WTC11 (cell line): ENCODE measurements at regions not wholly inside any gene's neighbourhood (a gene's known extent, or its start where the extent isn't known, plus 50 kb on each side); places are given as distances from the start of the nearest gene placed in this dataset.

Experiments used
- ATAC-seq: fragments of 200-7000 bp; cut with Tn5 transposase; 2 replicates; pipeline ENCODE4 v1.10.0; 2021; ENCODE audit warnings: mild to moderate bottlenecking, moderate library complexity
- CTCF ChIA-PET: fragments of 300-600 bp; sonication (Branson Sonifier 250); formaldehyde crosslinking; loops from one replicate; lab custom pipeline; 2021; ENCODE audit warnings: antibody characterized with exemption; lab: Charles Lee
- POLR2A ChIA-PET: fragments of 350-600 bp; sonication (Branson Sonifier 250); formaldehyde crosslinking; loops from one replicate; lab custom pipeline; 2021; ENCODE audit warnings: antibody characterized with exemption; lab: Charles Lee
- DNase-seq: peaks from one replicate; pipeline ENCODE4 v3.0.0; 2021; ENCODE audit warnings: low spot score
- H3K27ac Mint-ChIP-seq: 2 replicates; pipeline ENCODE4 v1.8.0; 2021; ENCODE audit warnings: mixed read lengths
- H3K27me3 Mint-ChIP-seq: 2 replicates; pipeline ENCODE4 v1.8.0; 2021; ENCODE audit warnings: low read depth, mild to moderate bottlenecking, moderate library complexity, mixed read lengths
- H3K36me3 Mint-ChIP-seq: 2 replicates; pipeline ENCODE4 v1.8.0; 2021; ENCODE audit warnings: mixed read lengths
- H3K4me1 Mint-ChIP-seq: 2 replicates; pipeline ENCODE4 v1.8.0; 2022; ENCODE audit warnings: mixed read lengths
- H3K4me3 Mint-ChIP-seq: 2 replicates; pipeline ENCODE4 v1.8.0; 2021; ENCODE audit warnings: mild to moderate bottlenecking, moderate library complexity, mixed read lengths
- H3K9me3 Mint-ChIP-seq: 2 replicates; pipeline ENCODE4 v1.8.0; 2021; ENCODE audit warnings: mixed read lengths
- ESRRA ChIP-seq: sonication (generic); formaldehyde crosslinking; IDR thresholded peaks from 2 replicates; pipeline ENCODE4 v1.8.1; 2022; ENCODE audit warnings: mild to moderate bottlenecking, missing genetic modification reagents, borderline replicate concordance
- GRHL2 ChIP-seq: fragments of 250-450 bp; sonication (Bioruptor Pico); IDR thresholded peaks from 2 replicates; pipeline ENCODE4 v1.8.0; 2022; ENCODE audit warnings: mild to moderate bottlenecking, moderate library complexity; ENCODE audit not compliant: insufficient replicate concordance, severe bottlenecking
- GTF2I ChIP-seq: fragments of 250-450 bp; sonication (Bioruptor Pico); conservative IDR thresholded peaks from 2 replicates; pipeline ENCODE4 v1.4.0; 2021; ENCODE audit warnings: mild to moderate bottlenecking
- JUN ChIP-seq: sonication (generic); formaldehyde crosslinking; IDR thresholded peaks from 2 replicates; pipeline ENCODE4 v1.8.0; 2023; ENCODE audit warnings: mild to moderate bottlenecking, missing genetic modification reagents
- MYBL2 ChIP-seq: sonication (generic); formaldehyde crosslinking; IDR thresholded peaks from 2 replicates; pipeline ENCODE4 v1.8.1; 2023; ENCODE audit warnings: mild to moderate bottlenecking, moderate library complexity, missing genetic modification reagents
- NR1H2 ChIP-seq: sonication (generic); formaldehyde crosslinking; IDR thresholded peaks from 2 replicates; pipeline ENCODE4 v1.9.0; 2021; ENCODE audit warnings: mild to moderate bottlenecking, moderate library complexity, missing genetic modification reagents
- NR2C2 ChIP-seq: sonication (generic); formaldehyde crosslinking; IDR thresholded peaks from 2 replicates; pipeline ENCODE4 v1.8.0; 2022; ENCODE audit warnings: mild to moderate bottlenecking, missing genetic modification reagents
- RORB ChIP-seq: fragments of 250-450 bp; sonication (Bioruptor Pico); IDR thresholded peaks from 2 replicates; pipeline ENCODE4 v1.9.0; 2021; ENCODE audit warnings: mild to moderate bottlenecking
- TCF7 ChIP-seq: sonication (generic); formaldehyde crosslinking; IDR thresholded peaks from 2 replicates; pipeline ENCODE4 v1.8.0; 2022; ENCODE audit warnings: mild to moderate bottlenecking, low read depth, missing genetic modification reagents, moderate library complexity
- TP53 ChIP-seq: sonication (generic); formaldehyde crosslinking; IDR thresholded peaks from 2 replicates; pipeline ENCODE4 v1.8.1; 2023; ENCODE audit warnings: mild to moderate bottlenecking, missing genetic modification reagents
- ZNF138 ChIP-seq: sonication (generic); formaldehyde crosslinking; conservative IDR thresholded peaks from 2 replicates; pipeline ENCODE4 v1.8.1; 2022; ENCODE audit warnings: mild to moderate bottlenecking, moderate library complexity, missing genetic modification reagents
- ZNF232 ChIP-seq: sonication (generic); formaldehyde crosslinking; IDR thresholded peaks from 2 replicates; pipeline ENCODE4 v1.8.0; 2022; ENCODE audit warnings: mild to moderate bottlenecking, missing genetic modification reagents
- ZNF317 ChIP-seq: sonication (generic); formaldehyde crosslinking; IDR thresholded peaks from 2 replicates; pipeline ENCODE4 v1.8.1; 2023; ENCODE audit warnings: low read depth, mild to moderate bottlenecking, moderate library complexity, missing genetic modification reagents, borderline replicate concordance
- ZNF396 ChIP-seq: fragments of 250-450 bp; sonication (Bioruptor Pico); IDR thresholded peaks from 2 replicates; pipeline ENCODE4 v1.8.0; 2021; ENCODE audit warnings: mild to moderate bottlenecking, moderate library complexity, borderline replicate concordance
- TF ChIP-seq, protein P1 (sequence below): sonication (generic); formaldehyde crosslinking; IDR thresholded peaks from 2 replicates; pipeline ENCODE4 v1.8.1; 2023; ENCODE audit warnings: mild to moderate bottlenecking, moderate library complexity, missing genetic modification reagents
- TF ChIP-seq, protein P2 (sequence below): sonication (generic); formaldehyde crosslinking; IDR thresholded peaks from 2 replicates; pipeline ENCODE4 v1.8.0; 2022; ENCODE audit warnings: mild to moderate bottlenecking, missing genetic modification reagents
- TF ChIP-seq, protein P3 (sequence below): sonication (generic); formaldehyde crosslinking; conservative IDR thresholded peaks from 2 replicates; pipeline ENCODE4 v1.8.1; 2023; ENCODE audit warnings: mild to moderate bottlenecking, low read depth, missing genetic modification reagents, moderate library complexity
- TF ChIP-seq, protein P4 (sequence below): sonication (generic); formaldehyde crosslinking; IDR thresholded peaks from 2 replicates; pipeline ENCODE4 v1.8.1; 2023; ENCODE audit warnings: mild to moderate bottlenecking, missing genetic modification reagents
- TF ChIP-seq, protein P5 (sequence below): sonication (generic); formaldehyde crosslinking; IDR thresholded peaks from 2 replicates; pipeline ENCODE4 v1.8.1; 2023; ENCODE audit warnings: mild to moderate bottlenecking, missing genetic modification reagents, moderate library complexity
- TF ChIP-seq, protein P6 (sequence below): sonication (generic); formaldehyde crosslinking; IDR thresholded peaks from 2 replicates; pipeline ENCODE4 v1.8.0; 2022; ENCODE audit warnings: mild to moderate bottlenecking, missing genetic modification reagents
- TF ChIP-seq, protein P7 (sequence below): sonication (generic); formaldehyde crosslinking; IDR thresholded peaks from 2 replicates; pipeline ENCODE4 v1.8.1; 2023; ENCODE audit warnings: mild to moderate bottlenecking, missing genetic modification reagents
- TF ChIP-seq, protein P8 (sequence below): sonication (generic); formaldehyde crosslinking; IDR thresholded peaks from 2 replicates; pipeline ENCODE4 v1.8.1; 2022; ENCODE audit warnings: missing genetic modification reagents, borderline replicate concordance
- TF ChIP-seq, protein P9 (sequence below): sonication (generic); formaldehyde crosslinking; IDR thresholded peaks from 2 replicates; pipeline ENCODE4 v1.8.0; 2022; ENCODE audit warnings: mild to moderate bottlenecking, missing genetic modification reagents

DNA sequence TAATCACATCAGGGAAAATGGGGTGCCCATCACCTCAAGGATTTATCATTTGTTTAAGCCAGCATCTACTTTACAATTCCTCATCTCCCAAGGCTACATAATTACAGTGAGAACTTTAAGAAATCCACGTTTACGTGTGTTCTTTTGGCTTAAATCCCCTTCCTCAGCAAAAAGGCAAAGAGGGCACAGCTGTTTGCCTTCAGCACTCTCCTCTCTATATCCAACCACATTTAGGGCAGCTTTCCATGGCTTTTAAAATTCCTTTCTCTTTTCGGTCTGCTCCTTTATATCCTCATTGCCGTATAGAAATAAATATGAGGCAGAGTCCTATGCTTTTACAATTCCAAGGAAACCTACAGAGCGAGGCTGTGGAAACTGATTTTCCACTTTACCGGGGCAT is 175.9 kb downstream of the EMP1 start (continued):
- TF ChIP-seq, protein P1, sequence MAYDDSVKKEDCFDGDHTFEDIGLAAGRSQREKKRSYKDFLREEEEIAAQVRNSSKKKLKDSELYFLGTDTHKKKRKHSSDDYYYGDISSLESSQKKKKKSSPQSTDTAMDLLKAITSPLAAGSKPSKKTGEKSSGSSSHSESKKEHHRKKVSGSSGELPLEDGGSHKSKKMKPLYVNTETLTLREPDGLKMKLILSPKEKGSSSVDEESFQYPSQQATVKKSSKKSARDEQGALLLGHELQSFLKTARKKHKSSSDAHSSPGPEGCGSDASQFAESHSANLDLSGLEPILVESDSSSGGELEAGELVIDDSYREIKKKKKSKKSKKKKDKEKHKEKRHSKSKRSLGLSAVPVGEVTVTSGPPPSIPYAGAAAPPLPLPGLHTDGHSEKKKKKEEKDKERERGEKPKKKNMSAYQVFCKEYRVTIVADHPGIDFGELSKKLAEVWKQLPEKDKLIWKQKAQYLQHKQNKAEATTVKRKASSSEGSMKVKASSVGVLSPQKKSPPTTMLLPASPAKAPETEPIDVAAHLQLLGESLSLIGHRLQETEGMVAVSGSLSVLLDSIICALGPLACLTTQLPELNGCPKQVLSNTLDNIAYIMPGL (CRISPR knock-in tag), result no peak
- no peak for TF ChIP-seq TCF7 (CRISPR knock-in tag)
- TF ChIP-seq TP53 (CRISPR knock-in tag), result no peak
- TF ChIP-seq, protein P2, sequence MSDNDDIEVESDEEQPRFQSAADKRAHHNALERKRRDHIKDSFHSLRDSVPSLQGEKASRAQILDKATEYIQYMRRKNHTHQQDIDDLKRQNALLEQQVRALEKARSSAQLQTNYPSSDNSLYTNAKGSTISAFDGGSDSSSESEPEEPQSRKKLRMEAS (CRISPR knock-in tag), result no peak
- TF ChIP-seq, protein P3, sequence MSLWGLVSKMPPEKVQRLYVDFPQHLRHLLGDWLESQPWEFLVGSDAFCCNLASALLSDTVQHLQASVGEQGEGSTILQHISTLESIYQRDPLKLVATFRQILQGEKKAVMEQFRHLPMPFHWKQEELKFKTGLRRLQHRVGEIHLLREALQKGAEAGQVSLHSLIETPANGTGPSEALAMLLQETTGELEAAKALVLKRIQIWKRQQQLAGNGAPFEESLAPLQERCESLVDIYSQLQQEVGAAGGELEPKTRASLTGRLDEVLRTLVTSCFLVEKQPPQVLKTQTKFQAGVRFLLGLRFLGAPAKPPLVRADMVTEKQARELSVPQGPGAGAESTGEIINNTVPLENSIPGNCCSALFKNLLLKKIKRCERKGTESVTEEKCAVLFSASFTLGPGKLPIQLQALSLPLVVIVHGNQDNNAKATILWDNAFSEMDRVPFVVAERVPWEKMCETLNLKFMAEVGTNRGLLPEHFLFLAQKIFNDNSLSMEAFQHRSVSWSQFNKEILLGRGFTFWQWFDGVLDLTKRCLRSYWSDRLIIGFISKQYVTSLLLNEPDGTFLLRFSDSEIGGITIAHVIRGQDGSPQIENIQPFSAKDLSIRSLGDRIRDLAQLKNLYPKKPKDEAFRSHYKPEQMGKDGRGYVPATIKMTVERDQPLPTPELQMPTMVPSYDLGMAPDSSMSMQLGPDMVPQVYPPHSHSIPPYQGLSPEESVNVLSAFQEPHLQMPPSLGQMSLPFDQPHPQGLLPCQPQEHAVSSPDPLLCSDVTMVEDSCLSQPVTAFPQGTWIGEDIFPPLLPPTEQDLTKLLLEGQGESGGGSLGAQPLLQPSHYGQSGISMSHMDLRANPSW (CRISPR knock-in tag), result no peak
- TF ChIP-seq, protein P4, sequence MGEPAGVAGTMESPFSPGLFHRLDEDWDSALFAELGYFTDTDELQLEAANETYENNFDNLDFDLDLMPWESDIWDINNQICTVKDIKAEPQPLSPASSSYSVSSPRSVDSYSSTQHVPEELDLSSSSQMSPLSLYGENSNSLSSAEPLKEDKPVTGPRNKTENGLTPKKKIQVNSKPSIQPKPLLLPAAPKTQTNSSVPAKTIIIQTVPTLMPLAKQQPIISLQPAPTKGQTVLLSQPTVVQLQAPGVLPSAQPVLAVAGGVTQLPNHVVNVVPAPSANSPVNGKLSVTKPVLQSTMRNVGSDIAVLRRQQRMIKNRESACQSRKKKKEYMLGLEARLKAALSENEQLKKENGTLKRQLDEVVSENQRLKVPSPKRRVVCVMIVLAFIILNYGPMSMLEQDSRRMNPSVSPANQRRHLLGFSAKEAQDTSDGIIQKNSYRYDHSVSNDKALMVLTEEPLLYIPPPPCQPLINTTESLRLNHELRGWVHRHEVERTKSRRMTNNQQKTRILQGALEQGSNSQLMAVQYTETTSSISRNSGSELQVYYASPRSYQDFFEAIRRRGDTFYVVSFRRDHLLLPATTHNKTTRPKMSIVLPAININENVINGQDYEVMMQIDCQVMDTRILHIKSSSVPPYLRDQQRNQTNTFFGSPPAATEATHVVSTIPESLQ (CRISPR knock-in tag), result no peak
- no peak for TF ChIP-seq ZNF138 (CRISPR knock-in tag)
- TF ChIP-seq, protein P5, sequence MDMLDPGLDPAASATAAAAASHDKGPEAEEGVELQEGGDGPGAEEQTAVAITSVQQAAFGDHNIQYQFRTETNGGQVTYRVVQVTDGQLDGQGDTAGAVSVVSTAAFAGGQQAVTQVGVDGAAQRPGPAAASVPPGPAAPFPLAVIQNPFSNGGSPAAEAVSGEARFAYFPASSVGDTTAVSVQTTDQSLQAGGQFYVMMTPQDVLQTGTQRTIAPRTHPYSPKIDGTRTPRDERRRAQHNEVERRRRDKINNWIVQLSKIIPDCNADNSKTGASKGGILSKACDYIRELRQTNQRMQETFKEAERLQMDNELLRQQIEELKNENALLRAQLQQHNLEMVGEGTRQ (CRISPR knock-in tag), result no peak
- no peak for TF ChIP-seq ZNF396
- TF ChIP-seq ZNF232 (CRISPR knock-in tag), result no peak
- no peak for TF ChIP-seq GTF2I (CRISPR knock-in tag)
- no peak for TF ChIP-seq NR2C2 (CRISPR knock-in tag)
- TF ChIP-seq MYBL2 (CRISPR knock-in tag), result no peak
- TF ChIP-seq ZNF317 (CRISPR knock-in tag), result no peak
- TF ChIP-seq, all 79 proteins: peak for 0

DNA sequence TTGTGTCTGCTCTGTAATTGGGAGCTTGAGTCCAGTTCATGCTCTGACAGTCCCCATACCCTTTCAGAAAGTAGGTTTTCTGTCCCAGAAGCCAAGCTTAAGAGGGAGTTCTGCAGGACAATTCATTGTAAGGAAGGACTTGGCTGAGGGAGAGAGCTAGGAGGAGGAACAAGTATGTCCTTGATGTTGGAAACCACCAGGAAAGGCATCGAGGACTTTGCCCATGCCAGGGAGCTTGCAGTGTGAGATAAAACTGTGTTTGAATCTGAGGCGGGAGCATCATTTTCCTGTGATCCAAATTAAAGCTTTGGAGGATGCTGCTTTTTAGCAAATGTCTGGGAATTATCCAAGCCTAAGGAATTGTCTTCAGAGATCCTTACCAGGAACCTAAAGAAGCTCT is 175.3 kb downstream of the EMP1 start:
- ATAC-seq (no peak), DNase-seq (no peak)
- Mint-ChIP-seq H3K27me3 (peaks cover 2% of the 10 kb centered on the region), H3K27ac (no peak overlapping the region), H3K36me3 (peaks cover 3% of the 10 kb centered on the region), H3K9me3 (peaks cover 4% of the 10 kb centered on the region), H3K4me1 (peaks cover 4% of the 10 kb centered on the region), H3K4me3 (no peak overlapping the region)
- ChIA-PET POLR2A (no interaction called here), CTCF (interaction anchor here (0.8 to 6.4 kb wide), 8 partner anchors 10 to 610 kb away, joined by 3 to 59 read pairs (median 4); no protein-coding TSS in a partner anchor)
- TF ChIP-seq, protein P6, sequence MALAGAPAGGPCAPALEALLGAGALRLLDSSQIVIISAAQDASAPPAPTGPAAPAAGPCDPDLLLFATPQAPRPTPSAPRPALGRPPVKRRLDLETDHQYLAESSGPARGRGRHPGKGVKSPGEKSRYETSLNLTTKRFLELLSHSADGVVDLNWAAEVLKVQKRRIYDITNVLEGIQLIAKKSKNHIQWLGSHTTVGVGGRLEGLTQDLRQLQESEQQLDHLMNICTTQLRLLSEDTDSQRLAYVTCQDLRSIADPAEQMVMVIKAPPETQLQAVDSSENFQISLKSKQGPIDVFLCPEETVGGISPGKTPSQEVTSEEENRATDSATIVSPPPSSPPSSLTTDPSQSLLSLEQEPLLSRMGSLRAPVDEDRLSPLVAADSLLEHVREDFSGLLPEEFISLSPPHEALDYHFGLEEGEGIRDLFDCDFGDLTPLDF (CRISPR knock-in tag), result no peak
- TF ChIP-seq JUN (CRISPR knock-in tag), result no peak
- no peak for TF ChIP-seq GRHL2 (CRISPR knock-in tag)
- no peak for TF ChIP-seq NR1H2
- TF ChIP-seq, protein P7, sequence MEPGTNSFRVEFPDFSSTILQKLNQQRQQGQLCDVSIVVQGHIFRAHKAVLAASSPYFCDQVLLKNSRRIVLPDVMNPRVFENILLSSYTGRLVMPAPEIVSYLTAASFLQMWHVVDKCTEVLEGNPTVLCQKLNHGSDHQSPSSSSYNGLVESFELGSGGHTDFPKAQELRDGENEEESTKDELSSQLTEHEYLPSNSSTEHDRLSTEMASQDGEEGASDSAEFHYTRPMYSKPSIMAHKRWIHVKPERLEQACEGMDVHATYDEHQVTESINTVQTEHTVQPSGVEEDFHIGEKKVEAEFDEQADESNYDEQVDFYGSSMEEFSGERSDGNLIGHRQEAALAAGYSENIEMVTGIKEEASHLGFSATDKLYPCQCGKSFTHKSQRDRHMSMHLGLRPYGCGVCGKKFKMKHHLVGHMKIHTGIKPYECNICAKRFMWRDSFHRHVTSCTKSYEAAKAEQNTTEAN (CRISPR knock-in tag), result no peak
- no peak for TF ChIP-seq ESRRA
- TF ChIP-seq RORB (CRISPR knock-in tag), result no peak
- TF ChIP-seq, protein P8, sequence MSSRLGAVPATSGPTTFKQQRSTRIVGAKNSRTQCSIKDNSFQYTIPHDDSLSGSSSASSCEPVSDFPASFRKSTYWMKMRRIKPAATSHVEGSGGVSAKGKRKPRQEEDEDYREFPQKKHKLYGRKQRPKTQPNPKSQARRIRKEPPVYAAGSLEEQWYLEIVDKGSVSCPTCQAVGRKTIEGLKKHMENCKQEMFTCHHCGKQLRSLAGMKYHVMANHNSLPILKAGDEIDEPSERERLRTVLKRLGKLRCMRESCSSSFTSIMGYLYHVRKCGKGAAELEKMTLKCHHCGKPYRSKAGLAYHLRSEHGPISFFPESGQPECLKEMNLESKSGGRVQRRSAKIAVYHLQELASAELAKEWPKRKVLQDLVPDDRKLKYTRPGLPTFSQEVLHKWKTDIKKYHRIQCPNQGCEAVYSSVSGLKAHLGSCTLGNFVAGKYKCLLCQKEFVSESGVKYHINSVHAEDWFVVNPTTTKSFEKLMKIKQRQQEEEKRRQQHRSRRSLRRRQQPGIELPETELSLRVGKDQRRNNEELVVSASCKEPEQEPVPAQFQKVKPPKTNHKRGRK (CRISPR knock-in tag), result no peak
- TF ChIP-seq, protein P9, sequence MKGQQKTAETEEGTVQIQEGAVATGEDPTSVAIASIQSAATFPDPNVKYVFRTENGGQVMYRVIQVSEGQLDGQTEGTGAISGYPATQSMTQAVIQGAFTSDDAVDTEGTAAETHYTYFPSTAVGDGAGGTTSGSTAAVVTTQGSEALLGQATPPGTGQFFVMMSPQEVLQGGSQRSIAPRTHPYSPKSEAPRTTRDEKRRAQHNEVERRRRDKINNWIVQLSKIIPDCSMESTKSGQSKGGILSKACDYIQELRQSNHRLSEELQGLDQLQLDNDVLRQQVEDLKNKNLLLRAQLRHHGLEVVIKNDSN (CRISPR knock-in tag), result no peak
